HG03175 (cell line): ENCODE measurements at regions not wholly inside any gene's neighbourhood (a gene's known extent, or its start where the extent isn't known, plus 50 kb on each side); places are given as distances from the start of the nearest gene placed in this dataset.
"Not testable (repeated sequence)": the region's sequence is repeated elsewhere in the genome, so short reads cannot be mapped to it uniquely, and the experiment has no call there.

Source experiments
- ATAC-seq: cut with Tn5 transposase; IDR thresholded peaks from one replicate; pipeline ENCODE4 v1.9.1; 2021; ENCODE audit warnings: mild to moderate bottlenecking, moderate library complexity; ENCODE audit not compliant: unreplicated experiment

- no peak for ATAC-seq
These were observed 648.5 kb downstream of the CPS1 start for GRCh38 chr2:211204902-211205301.

GRCh38 chr2:211205358-211205757, 649.0 kb downstream of the CPS1 start:
- ATAC-seq, result no peak

DNA sequence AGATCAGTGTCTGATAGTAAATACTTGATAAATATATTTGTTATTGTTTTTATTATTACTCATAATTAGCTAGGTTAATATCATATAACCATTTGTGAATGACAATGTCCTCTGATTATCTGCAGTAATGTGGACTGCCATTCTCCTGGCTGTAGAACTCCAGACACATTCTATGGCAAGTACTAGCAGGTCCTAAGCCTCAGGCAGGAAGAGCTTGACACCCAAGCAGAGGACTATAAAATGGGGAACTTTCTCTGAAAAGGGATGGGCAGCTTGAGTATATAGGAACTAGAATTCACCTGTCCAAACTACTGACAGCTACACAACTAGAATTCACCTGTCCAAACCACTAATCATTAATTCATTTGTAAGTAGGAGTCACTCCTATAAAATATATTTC, 649.4 kb downstream of the CPS1 start:
- no peak for ATAC-seq

- ATAC-seq, result no peak
These were observed 659.8 kb downstream of the CPS1 start for GRCh38 chr2:211216221-211216620.

DNA sequence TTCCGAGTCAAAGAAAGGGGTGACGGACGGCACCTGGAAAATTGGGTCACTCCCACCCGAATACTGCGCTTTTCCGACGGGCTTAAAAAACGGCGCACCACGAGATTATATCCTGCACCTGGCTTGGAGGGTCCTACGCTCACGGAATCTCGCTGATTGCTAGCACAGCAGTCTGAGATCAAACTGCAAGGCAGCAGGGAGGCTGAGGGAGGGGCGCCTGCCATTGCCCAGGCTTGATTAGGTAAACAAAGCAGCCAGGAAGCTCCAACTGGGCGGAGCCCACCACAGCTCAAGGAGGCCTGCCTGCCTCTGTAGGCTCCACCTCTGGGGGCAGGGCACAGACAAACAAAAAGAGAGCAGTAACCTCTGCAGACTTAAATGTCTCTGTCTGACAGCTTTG, 663.1 kb downstream of the CPS1 start:
- not testable (repeated sequence) for ATAC-seq

GRCh38 chr2:211225784-211226183, 669.4 kb downstream of the CPS1 start:
- no peak for ATAC-seq

DNA sequence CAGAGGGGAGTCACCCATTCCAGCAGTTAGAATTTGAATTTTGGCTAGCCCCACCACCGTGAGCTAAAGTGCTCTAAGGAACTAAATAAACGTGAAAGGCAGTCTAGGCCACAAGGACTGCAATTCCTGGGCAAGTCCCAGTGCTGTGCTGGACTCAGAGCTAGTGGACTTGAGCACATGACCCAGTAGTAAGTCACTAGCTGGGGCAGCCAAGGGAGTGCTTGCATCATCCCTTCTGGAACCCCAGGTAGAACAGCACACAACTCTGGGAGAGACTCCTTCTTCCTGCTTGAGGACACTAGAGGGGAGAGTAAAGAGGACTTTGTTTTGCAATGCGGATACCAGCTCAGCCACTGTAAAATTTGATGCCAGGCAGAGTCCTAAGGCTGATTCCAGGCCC, 672.2 kb downstream of the CPS1 start:
- no peak for ATAC-seq

DNA sequence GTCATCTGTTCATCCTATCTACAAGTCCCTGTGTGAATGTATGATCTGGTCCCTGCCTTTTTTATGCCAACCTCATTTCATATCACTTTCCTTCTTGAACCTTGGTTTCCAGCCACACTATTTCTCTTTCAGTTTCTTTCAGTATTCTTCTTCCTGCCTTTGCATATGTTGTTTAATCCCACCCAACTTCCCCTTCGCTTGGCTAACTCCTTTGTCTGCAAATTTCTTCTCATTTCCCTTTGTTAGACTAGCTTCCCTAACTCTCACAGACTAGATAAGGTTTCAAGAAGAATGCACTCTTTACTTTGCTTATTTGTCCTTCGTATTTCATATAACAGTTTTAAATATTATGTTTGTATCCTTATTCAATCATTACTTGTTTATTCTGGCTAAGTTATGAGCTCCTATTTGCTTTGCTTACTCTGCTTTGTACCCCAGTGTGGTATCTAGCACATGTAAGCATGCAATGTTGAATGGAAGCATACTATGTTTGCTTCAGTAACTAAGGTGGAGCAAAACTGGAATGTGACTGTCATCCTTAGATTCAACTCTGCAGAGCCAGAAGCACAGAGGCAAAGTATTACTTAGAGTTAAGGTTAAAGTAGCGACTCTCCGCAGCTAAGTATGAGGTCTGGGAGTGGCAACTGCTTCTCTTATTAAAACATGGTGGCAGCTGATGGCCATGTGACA, 681.3 kb downstream of the CPS1 start:
- no peak for ATAC-seq

- no peak for ATAC-seq
These were observed 685.5 kb downstream of the CPS1 start for GRCh38 chr2:211241891-211242290.

DNA sequence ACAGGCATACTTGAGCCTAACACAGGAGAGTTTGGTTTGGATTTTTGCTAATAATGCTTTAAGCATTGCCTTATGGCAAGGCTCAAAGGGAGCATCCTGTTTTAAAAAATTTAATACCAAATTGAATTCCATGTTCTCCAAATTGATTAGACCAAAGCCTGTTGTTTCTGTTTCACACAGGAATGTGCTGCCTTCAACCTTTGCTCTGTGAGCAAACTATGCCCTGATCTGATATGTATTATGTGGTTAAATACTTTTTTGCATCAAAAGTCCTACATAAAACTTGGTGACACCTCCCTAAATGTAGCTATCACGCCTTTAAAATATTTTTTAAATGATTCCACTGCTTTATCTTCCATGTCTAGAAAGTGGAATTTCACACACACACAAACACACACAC, 691.4 kb downstream of the CPS1 start:
- ATAC-seq, result no peak

DNA sequence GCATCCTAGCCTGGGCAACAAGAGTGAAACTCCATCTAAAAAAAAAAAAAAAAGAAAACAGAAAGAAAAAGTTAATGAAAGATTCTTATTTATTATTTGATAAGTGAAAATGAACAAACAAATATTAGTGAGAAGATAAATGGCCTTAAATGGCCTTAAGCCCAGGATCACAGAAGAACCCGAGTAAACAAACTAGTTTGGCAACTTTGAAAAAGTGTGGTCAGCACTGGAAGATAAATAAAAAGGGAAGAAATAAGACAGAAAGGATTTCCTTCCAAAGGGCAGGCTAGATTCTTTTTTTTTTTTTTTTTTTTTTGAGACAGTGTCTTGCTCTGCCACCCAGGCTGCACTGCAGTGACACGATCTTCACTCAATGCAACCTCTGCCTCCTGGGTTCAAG, 692.4 kb downstream of the CPS1 start:
- ATAC-seq, result no peak

DNA sequence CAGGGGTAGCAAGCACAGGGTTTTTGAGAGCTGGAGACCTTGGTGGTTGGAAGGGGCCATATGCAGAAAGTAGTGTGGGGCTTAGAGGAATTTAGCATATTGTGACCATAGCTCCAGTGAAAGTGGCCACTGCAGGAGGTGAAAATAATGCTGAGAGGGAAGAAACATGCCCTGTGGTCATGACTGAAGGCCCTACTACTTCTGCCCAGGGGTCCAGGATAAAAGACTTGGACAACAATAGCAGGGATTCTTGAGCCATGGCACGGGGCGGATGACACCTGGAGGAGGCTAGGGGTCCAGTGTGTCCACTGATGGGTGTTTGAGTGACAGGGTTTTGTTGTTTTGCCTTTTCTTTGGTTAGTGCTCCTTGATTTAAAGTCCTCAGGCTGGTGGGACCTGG, 694.6 kb downstream of the CPS1 start:
- ATAC-seq, result no peak

- ATAC-seq, result no peak
These were observed 702.4 kb downstream of the CPS1 start for GRCh38 chr2:211258646-211259335.

DNA sequence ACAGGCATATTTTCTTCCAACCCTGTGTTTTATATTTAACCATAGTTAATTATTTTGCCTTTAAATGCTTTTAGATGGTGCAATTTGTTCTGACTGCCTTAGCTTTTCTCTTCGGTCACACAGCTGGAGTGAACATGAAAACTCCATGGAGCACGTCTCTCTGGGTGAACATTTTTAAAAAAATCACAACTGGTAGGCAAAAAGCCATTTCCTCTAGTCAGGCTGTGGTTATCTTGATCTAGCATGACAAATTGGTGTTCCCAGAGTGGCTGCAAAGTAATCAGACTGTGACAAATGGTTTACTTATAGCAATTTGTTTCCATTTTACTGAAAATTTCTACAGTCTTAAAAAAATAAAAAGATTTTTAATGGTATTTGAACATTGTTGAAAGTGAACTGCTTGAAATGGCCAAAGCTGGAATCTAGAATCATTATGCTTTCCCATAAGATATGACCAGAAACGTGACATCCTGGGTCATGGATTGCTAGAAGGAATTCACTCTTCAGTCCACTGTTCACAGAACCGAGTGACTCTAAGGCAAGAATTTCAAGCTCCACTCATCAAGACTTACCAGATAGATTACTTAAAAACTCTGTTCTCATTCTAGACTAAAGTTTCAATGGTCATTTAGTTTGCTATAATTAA, 703.6 kb downstream of the CPS1 start:
- ATAC-seq, result no peak

DNA sequence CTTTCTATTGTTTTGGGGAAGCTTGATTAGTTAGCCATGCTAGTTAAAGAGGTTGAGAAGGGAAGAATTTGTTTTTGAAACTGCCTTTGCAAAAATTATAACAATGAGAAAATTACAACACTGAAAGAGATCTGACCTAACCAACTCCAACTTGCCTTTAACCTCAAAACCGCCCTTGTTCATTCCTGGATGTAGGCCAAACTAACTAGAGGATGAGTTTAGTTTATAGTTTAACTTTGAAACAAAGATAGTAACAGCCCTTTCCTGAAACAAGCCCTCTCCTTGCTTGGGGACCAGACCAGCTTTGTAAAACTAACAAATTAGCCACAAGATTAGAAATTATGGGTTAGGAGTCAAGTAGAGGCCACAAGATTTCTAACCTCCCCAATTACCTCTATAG, 713.9 kb downstream of the CPS1 start:
- ATAC-seq, result no peak

DNA sequence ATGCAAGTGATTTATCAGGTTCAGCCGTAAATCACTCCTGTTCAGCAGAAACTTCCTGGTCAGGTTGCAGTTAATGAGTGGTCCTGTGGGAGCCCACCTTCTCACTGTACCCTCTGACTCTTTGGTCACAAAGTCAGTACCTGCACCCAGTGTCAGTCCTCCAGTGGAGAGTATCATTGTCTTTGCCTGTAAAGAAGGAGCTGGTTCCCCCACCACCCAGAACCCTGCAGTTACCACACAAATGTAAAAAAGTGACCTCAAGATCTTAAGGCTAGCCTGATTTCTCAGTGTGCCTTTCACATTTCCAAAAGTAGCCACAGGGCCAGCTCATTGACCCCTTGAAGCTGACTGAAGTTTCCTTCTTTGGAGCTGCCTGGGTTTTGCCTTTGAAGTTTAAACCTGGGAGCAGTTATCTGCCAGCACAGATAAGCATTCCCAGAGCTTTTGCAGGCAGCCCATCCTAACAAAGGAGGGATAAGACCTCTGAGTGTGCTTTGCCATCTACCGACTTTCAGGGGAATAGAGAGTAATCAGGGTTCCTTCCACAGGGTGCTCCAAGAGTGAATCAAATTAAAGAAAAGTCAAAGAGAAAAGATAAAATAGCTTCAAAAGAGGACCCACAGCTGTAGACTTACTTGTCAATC, 725.2 kb downstream of the CPS1 start:
- no peak for ATAC-seq

DNA sequence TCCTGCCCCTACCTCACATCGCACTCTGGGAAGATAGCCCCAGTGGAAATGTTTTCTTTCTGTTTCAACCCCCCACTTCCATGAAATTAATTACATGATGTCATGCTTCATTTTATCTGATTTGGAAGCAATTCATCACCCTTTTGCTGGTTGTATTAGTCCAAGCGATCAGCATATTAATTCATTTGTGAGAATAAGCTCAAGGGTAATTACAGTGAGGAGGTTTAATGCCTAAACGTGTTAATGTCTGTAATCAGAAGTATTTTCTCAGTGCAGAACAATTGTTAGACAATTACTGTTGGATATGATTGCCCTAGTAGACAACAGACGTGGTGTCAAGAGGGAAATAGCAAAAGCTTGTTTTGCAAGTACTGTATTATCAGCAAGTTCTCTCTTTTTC, 746.3 kb downstream of the CPS1 start:
- no peak for ATAC-seq

- no peak for ATAC-seq
These were observed 750.5 kb downstream of the CPS1 start for GRCh38 chr2:211306929-211307328.
